ENCODE measurements at regions not wholly inside any gene's neighbourhood (a gene's known extent, or its start where the extent isn't known, plus 50 kb on each side); places are given as distances from the start of the nearest gene placed in this dataset.

GRCh38 chr1:69138172-69138571, 429.6 kb upstream of the LRRC7 start:
- TF ChIP-seq POLR2A (IDR thresholded peaks at IDR 0.05; ENCODE audit: low read depth, low read length) (no peak), TAF1 (IDR thresholded peaks at IDR 0.05; ENCODE audit: borderline replicate concordance, low read depth, low read length) (no peak), POLR2AphosphoS5 (IDR thresholded peaks at IDR 0.05; ENCODE audit: low read depth, low read length) (no peak)

Measured in GM12892 (cell line).